PC-3 (cell line): ENCODE measurements at regions not wholly inside any gene's neighbourhood (a gene's known extent, or its start where the extent isn't known, plus 50 kb on each side); places are given as distances from the start of the nearest gene placed in this dataset.

ENCODE experiments used
- ATAC-seq: fragments of 200-7000 bp; cut with Tn5 transposase; 2 replicates; pipeline ENCODE4 v1.9.1; 2020; ENCODE audit warnings: mild to moderate bottlenecking, moderate library complexity
- BruUV-seq: library from RNA; stranded (reverse); fragments of 400-500 nt; replicated peaks from 2 replicates; lab custom pipeline; 2021; lab: Mats Ljungman, UMichigan
- CTCF ChIA-PET: fragments of 300-600 bp; sonication (Branson Sonifier 250); formaldehyde crosslinking; loops from one replicate; lab custom pipeline; 2022; ENCODE audit warnings: antibody characterized with exemption; lab: Charles Lee
- POLR2A ChIA-PET: fragments of 300-600 bp; sonication (Branson Sonifier 250); formaldehyde crosslinking; loops from one replicate; lab custom pipeline; 2022; ENCODE audit warnings: antibody characterized with exemption; ENCODE audit not compliant: unreplicated experiment; lab: Charles Lee
- DNase-seq: peaks from one replicate; pipeline ENCODE4 v3.0.0-alpha.2; 2015
- H2AFZ ChIP-seq: fragments of 300-600 bp; sonication (generic); 2 replicates; pipeline ENCODE4 v1.6.0; 2016; ENCODE audit warnings: antibody characterized with exemption, low read length
- H3F3A ChIP-seq: fragments of 300-600 bp; sonication (generic); one replicate; pipeline ENCODE4 v1.6.0; 2017; ENCODE audit warnings: antibody characterized with exemption, low read length, control low read depth, mild to moderate bottlenecking; ENCODE audit not compliant: unreplicated experiment
- H3K27ac ChIP-seq: fragments of 300-600 bp; sonication (generic); 2 replicates; pipeline ENCODE4 v1.5.1; 2016; ENCODE audit warnings: mild to moderate bottlenecking, low read length
- H3K27me3 ChIP-seq: fragments of 300-600 bp; sonication (generic); 2 replicates; pipeline ENCODE4 v1.6.1; 2016; ENCODE audit warnings: low read length, mixed read lengths
- H3K36me3 ChIP-seq: fragments of 300-600 bp; sonication (generic); 2 replicates; pipeline ENCODE4 v1.6.1; 2016; ENCODE audit warnings: low read depth, mixed run types, low read length, mixed read lengths
- H3K4me1 ChIP-seq: fragments of 300-600 bp; sonication (generic); 2 replicates; pipeline ENCODE4 v1.5.1; 2016; ENCODE audit warnings: low read length; ENCODE audit not compliant: insufficient read depth
- H3K4me2 ChIP-seq: fragments of 300-600 bp; sonication (generic); 2 replicates; pipeline ENCODE4 v1.6.0; 2016; ENCODE audit warnings: low read length
- H3K4me3 ChIP-seq: fragments of 300-600 bp; sonication (generic); 2 replicates; pipeline ENCODE4 v1.5.1; 2016; ENCODE audit warnings: mild to moderate bottlenecking, low read length, mixed read lengths
- H3K79me2 ChIP-seq: fragments of 300-600 bp; sonication (generic); 2 replicates; pipeline ENCODE4 v1.6.1; 2017; ENCODE audit warnings: low read length, mixed read lengths
- H3K9ac ChIP-seq: fragments of 300-600 bp; sonication (generic); 2 replicates; pipeline ENCODE4 v1.6.0; 2016; ENCODE audit warnings: mild to moderate bottlenecking, low read length
- H3K9me2 ChIP-seq: fragments of 300-600 bp; sonication (generic); replicated peaks from 2 replicates; pipeline ENCODE4 v1.6.1; 2016; ENCODE audit warnings: mixed run types, low read length, mixed read lengths
- H3K9me3 ChIP-seq: fragments of 300-600 bp; sonication (generic); 2 replicates; pipeline ENCODE4 v1.6.1; 2016; ENCODE audit warnings: low read length, mixed read lengths
- H4K20me1 ChIP-seq: fragments of 300-600 bp; sonication (generic); 2 replicates; pipeline ENCODE4 v1.6.1; 2016; ENCODE audit warnings: low read length, mixed read lengths
- CTCF ChIP-seq: fragments of 300-600 bp; sonication (generic); conservative IDR thresholded peaks from 2 replicates; pipeline ENCODE4 v1.5.1; 2017; ENCODE audit warnings: antibody characterized with exemption, low read depth, mild to moderate bottlenecking, low read length
- EZH2 ChIP-seq: fragments of 300-600 bp; sonication (generic); IDR thresholded peaks from one replicate; pipeline ENCODE4 v1.6.1; 2017; ENCODE audit warnings: antibody characterized with exemption, mild to moderate bottlenecking, low read length; ENCODE audit not compliant: unreplicated experiment
- EZH2phosphoT487 ChIP-seq: fragments of 300-600 bp; sonication (generic); IDR thresholded peaks from 2 replicates; pipeline ENCODE4 v1.6.1; 2018; ENCODE audit warnings: mild to moderate bottlenecking, antibody characterized with exemption, low read length, borderline replicate concordance
- intact Hi-C: fragments of 100-400 bp; cut with micrococcal nuclease; formaldehyde crosslinking; loops from 2 replicates; pipeline ENCODE4 v1.9.0; 2023

DNA sequence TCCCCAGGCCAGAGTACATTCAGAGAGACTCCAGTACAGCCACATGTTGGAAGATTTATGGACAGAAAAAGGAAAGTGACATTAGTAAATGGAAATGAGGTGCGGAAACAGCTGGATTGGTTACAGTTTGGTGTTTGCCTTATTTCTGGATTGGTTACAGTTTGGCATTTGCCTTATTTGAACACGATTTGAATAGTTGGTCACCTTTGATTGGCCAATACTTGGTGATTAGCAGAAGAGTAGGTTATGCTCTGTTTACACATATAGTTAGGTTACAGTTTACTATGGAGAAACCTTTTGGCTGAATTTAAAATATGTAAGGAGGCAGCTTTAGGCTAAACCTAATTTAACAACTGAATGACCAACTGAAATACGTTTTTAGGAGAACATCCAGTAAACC lies 173.7 kb downstream of the AASDH start:
- ATAC-seq (no peak), DNase-seq (no peak)
- H3K4me1 ChIP-seq = peaks cover 9% of the 10 kb centered on the region
- H3K27ac ChIP-seq = no peak overlapping the region
- CTCF ChIA-PET = no interaction called here
- TF ChIP-seq EZH2 (no peak), EZH2phosphoT487 (no peak), CTCF (no peak)
- BruUV-seq = no TSS peak
- no peaks in the 10 kb centered on the region for H4K20me1 ChIP-seq
- H2AFZ ChIP-seq = no peak overlapping the region
- H3K9me3 ChIP-seq = no peaks in the 10 kb centered on the region
- H3K36me3 ChIP-seq = no peaks in the 10 kb centered on the region
- intact Hi-C loops = no loop called here
- H3F3A ChIP-seq = no peaks in the 10 kb centered on the region
- H3K4me2 ChIP-seq = no peak overlapping the region
- H3K27me3 ChIP-seq = no peaks in the 10 kb centered on the region
- H3K9me2 ChIP-seq = no peaks in the 10 kb centered on the region
- H3K79me2 ChIP-seq = no peaks in the 10 kb centered on the region
- POLR2A ChIA-PET = no interaction called here
- no peak overlapping the region for H3K4me3 ChIP-seq
- H3K9ac ChIP-seq = no peak overlapping the region

- TF ChIP-seq CTCF (no peak), EZH2phosphoT487 (no peak), EZH2 (no peak)
- no peak overlapping the region for H3K4me2 ChIP-seq
- BruUV-seq = no TSS peak
- intact Hi-C loops = no loop called here
- no peaks in the 10 kb centered on the region for H3K79me2 ChIP-seq
- H3F3A ChIP-seq = no peaks in the 10 kb centered on the region
- no peaks in the 10 kb centered on the region for H3K9me3 ChIP-seq
- H3K27ac ChIP-seq = no peak overlapping the region
- DNase-seq (no peak), ATAC-seq (no peak)
- no peak overlapping the region for H3K4me3 ChIP-seq
- no peaks in the 10 kb centered on the region for H3K9me2 ChIP-seq
- H4K20me1 ChIP-seq = no peaks in the 10 kb centered on the region
- POLR2A ChIA-PET = no interaction called here
- no peak overlapping the region for H3K9ac ChIP-seq
- H3K27me3 ChIP-seq = no peaks in the 10 kb centered on the region
- CTCF ChIA-PET = no interaction called here
- H3K4me1 ChIP-seq = peaks cover 9% of the 10 kb centered on the region
- H2AFZ ChIP-seq = no peak overlapping the region
- no peaks in the 10 kb centered on the region for H3K36me3 ChIP-seq
Measured at GRCh38 chr4:56212774-56213173, 174.5 kb downstream of the AASDH start.

DNA sequence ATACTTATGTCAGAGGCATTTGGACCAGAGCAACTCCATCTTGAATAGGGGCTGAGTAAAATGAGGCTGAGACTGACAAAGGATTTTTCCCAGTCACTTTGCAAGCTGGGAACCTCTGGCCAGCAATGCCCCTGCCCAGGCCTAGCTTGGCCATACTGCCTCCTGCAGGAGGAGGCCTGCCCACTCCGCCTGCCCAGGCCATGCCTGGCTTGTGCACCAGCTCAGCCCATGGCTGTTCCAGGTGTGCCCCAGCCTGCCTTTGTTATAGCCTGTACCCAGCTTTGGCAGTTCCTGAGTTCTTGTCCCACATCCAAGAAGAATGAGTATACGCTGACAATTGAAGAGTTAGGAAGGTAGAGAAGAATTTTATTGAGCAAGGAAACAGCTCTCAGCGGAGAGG lies 176.1 kb downstream of the AASDH start:
- Histone ChIP-seq H3F3A (no peaks in the 10 kb centered on the region), H3K9ac (no peak overlapping the region), H3K9me3 (no peaks in the 10 kb centered on the region), H3K9me2 (0 out of 2 replicates have a peak, but pooled peaks cover 4% of the 10 kb centered on the region), H4K20me1 (no peaks in the 10 kb centered on the region), H3K79me2 (no peaks in the 10 kb centered on the region), H3K4me2 (no peak overlapping the region), H3K4me1 (peaks cover 8% of the 10 kb centered on the region), H3K36me3 (no peaks in the 10 kb centered on the region), H2AFZ (no peak overlapping the region), H3K27me3 (no peaks in the 10 kb centered on the region), H3K4me3 (no peak overlapping the region), H3K27ac (no peak overlapping the region)
- ChIA-PET POLR2A (no interaction called here), CTCF (no interaction called here)
- ATAC-seq (no peak), DNase-seq (no peak)
- intact Hi-C loops = no loop called here
- BruUV-seq = no TSS peak
- TF ChIP-seq CTCF = no peak
- no peak for TF ChIP-seq EZH2phosphoT487
- no peak for TF ChIP-seq EZH2
